Nephron (organoid): ENCODE measurements at regions not wholly inside any gene's neighbourhood (a gene's known extent, or its start where the extent isn't known, plus 50 kb on each side); places are given as distances from the start of the nearest gene placed in this dataset.
"Not testable (repeated sequence)": the region's sequence is repeated elsewhere in the genome, so short reads cannot be mapped to it uniquely, and the experiment has no call there.

Experiments
- H3K27ac Mint-ChIP-seq, 3 experiments: 2 replicates each; pipeline ENCODE4 v1.8.0; 2020; ENCODE audit warnings: mixed read lengths in 3 of 3, mild to moderate bottlenecking in 2 of 3, moderate library complexity in 1 of 3
- H3K27me3 Mint-ChIP-seq: 2 replicates; pipeline ENCODE4 v1.8.0; 2021; ENCODE audit warnings: low read depth, mild to moderate bottlenecking, moderate library complexity, mixed read lengths
- H3K36me3 Mint-ChIP-seq: 2 replicates; pipeline ENCODE4 v1.8.0; 2020; ENCODE audit warnings: low read depth, mixed read lengths
- H3K4me1 Mint-ChIP-seq: 2 replicates; pipeline ENCODE4 v1.8.0; 2020; ENCODE audit warnings: mixed read lengths
- H3K4me3 Mint-ChIP-seq, 3 experiments: 2 replicates each; pipeline ENCODE4 v1.8.0; 2020; ENCODE audit warnings: mild to moderate bottlenecking in 3 of 3, mixed read lengths in 3 of 3, moderate library complexity in 2 of 3
- H3K9me3 Mint-ChIP-seq: 2 replicates; pipeline ENCODE4 v1.8.0; 2020; ENCODE audit warnings: mixed read lengths
- CTCF ChIP-seq, 3 experiments: fragments of 200-600 bp; sonication (generic); IDR thresholded peaks; one replicate each; pipeline ENCODE4 v1.5.0; 2021; ENCODE audit warnings: antibody characterized with exemption in 3 of 3; ENCODE audit not compliant: unreplicated experiment in 3 of 3

- no peaks in the 10 kb centered on the region for H3K27me3 Mint-ChIP-seq
- no peaks in the 10 kb centered on the region for H3K9me3 Mint-ChIP-seq
- no peaks in the 10 kb centered on the region for H3K36me3 Mint-ChIP-seq
- no peak overlapping the region for H3K27ac Mint-ChIP-seq
- no peak overlapping the region for H3K4me3 Mint-ChIP-seq
- no peaks in the 10 kb centered on the region for H3K4me1 Mint-ChIP-seq
- no peak for TF ChIP-seq CTCF (IDR thresholded peaks at IDR 0.05; ENCODE audit: unreplicated experiment in 3 of 3)
Measured at GRCh38 chr3:118228151-118228550, 806.5 kb downstream of the IGSF11 start.

GRCh38 chr3:118229196-118229595, 805.5 kb downstream of the IGSF11 start:
- Mint-ChIP-seq H3K4me1 (no peaks in the 10 kb centered on the region), H3K36me3 (no peaks in the 10 kb centered on the region), H3K27ac (no peak overlapping the region), H3K9me3 (no peaks in the 10 kb centered on the region), H3K4me3 (no peak overlapping the region), H3K27me3 (no peaks in the 10 kb centered on the region)
- TF ChIP-seq CTCF (IDR thresholded peaks at IDR 0.05; ENCODE audit: unreplicated experiment in 3 of 3), result no peak

- no peaks in the 10 kb centered on the region for H3K27me3 Mint-ChIP-seq
- no peaks in the 10 kb centered on the region for H3K36me3 Mint-ChIP-seq
- no peak overlapping the region for H3K4me3 Mint-ChIP-seq
- H3K9me3 Mint-ChIP-seq, result no peaks in the 10 kb centered on the region
- no peak overlapping the region for H3K27ac Mint-ChIP-seq
- TF ChIP-seq CTCF (IDR thresholded peaks at IDR 0.05; ENCODE audit: unreplicated experiment in 3 of 3), result no peak
- H3K4me1 Mint-ChIP-seq, result no peaks in the 10 kb centered on the region
Measured at GRCh38 chr3:118231578-118231977, 803.1 kb downstream of the IGSF11 start.

- Mint-ChIP-seq H3K9me3 (no peaks in the 10 kb centered on the region), H3K27me3 (no peaks in the 10 kb centered on the region), H3K4me3 (no peak overlapping the region)
Measured at GRCh38 chr3:118239253-118239652, 795.4 kb downstream of the IGSF11 start.

GRCh38 chr3:118244761-118245160, 789.9 kb downstream of the IGSF11 start:
- no peak for TF ChIP-seq CTCF (IDR thresholded peaks at IDR 0.05; ENCODE audit: unreplicated experiment in 3 of 3)
- Mint-ChIP-seq H3K4me3 (no peak overlapping the region), H3K36me3 (no peaks in the 10 kb centered on the region), H3K9me3 (no peaks in the 10 kb centered on the region), H3K4me1 (no peaks in the 10 kb centered on the region), H3K27me3 (no peaks in the 10 kb centered on the region), H3K27ac (no peak overlapping the region)

More at GRCh38 chr3:118239253-118239652, 795.4 kb downstream of the IGSF11 start:
- Mint-ChIP-seq H3K4me1 (no peaks in the 10 kb centered on the region), H3K36me3 (no peaks in the 10 kb centered on the region), H3K27ac (no peak overlapping the region)
- TF ChIP-seq CTCF (IDR thresholded peaks at IDR 0.05; ENCODE audit: unreplicated experiment in 3 of 3), result no peak

- H3K27me3 Mint-ChIP-seq, result no peaks in the 10 kb centered on the region
- no peaks in the 10 kb centered on the region for H3K4me1 Mint-ChIP-seq
- H3K36me3 Mint-ChIP-seq, result no peaks in the 10 kb centered on the region
- TF ChIP-seq CTCF (IDR thresholded peaks at IDR 0.05; ENCODE audit: unreplicated experiment in 3 of 3), result no peak
- no peak overlapping the region for H3K4me3 Mint-ChIP-seq
- no peak overlapping the region for H3K27ac Mint-ChIP-seq
- no peaks in the 10 kb centered on the region for H3K9me3 Mint-ChIP-seq
Measured at GRCh38 chr3:118245312-118245711, 789.3 kb downstream of the IGSF11 start.

GRCh38 chr3:118258850-118259249, 775.8 kb downstream of the IGSF11 start:
- H3K4me3 Mint-ChIP-seq, H3K36me3 Mint-ChIP-seq, H3K27ac Mint-ChIP-seq, H3K9me3 Mint-ChIP-seq, H3K4me1 Mint-ChIP-seq, H3K27me3 Mint-ChIP-seq: not testable (repeated sequence)
